GM18858 (cell line): ENCODE measurements at regions not wholly inside any gene's neighbourhood (a gene's known extent, or its start where the extent isn't known, plus 50 kb on each side); places are given as distances from the start of the nearest gene placed in this dataset.

Source experiments
- ATAC-seq: cut with Tn5 transposase; IDR thresholded peaks from one replicate; pipeline ENCODE4 v1.9.1; 2021; ENCODE audit not compliant: unreplicated experiment

- no peak for ATAC-seq
Measured at GRCh38 chr5:24855485-24855884, 210.7 kb upstream of the CDH10 start.

- no peak for ATAC-seq
Measured at GRCh38 chr5:24854850-24855249, 210.1 kb upstream of the CDH10 start.

- ATAC-seq, result no peak
Measured at GRCh38 chr5:24854350-24854749, 209.6 kb upstream of the CDH10 start.

GRCh38 chr5:24850926-24851486, 206.2 kb upstream of the CDH10 start:
- ATAC-seq, result no peak

- no peak for ATAC-seq
Measured at GRCh38 chr5:24849210-24849609, 204.4 kb upstream of the CDH10 start.

GRCh38 chr5:24831989-24832388, 187.2 kb upstream of the CDH10 start:
- no peak for ATAC-seq

GRCh38 chr5:24823625-24824024, 178.8 kb upstream of the CDH10 start:
- ATAC-seq, result no peak

GRCh38 chr5:24819841-24820240, 175.1 kb upstream of the CDH10 start:
- no peak for ATAC-seq

GRCh38 chr5:24817966-24818365, 173.2 kb upstream of the CDH10 start:
- no peak for ATAC-seq

- ATAC-seq, result no peak
Measured at GRCh38 chr5:24816206-24816605, 171.4 kb upstream of the CDH10 start.

- no peak for ATAC-seq
Measured at GRCh38 chr5:24805230-24805629, 160.5 kb upstream of the CDH10 start.

- ATAC-seq, result no peak
Measured at GRCh38 chr5:24804221-24804681, 159.5 kb upstream of the CDH10 start.

- ATAC-seq, result no peak
Measured at GRCh38 chr5:24791326-24791725, 146.5 kb upstream of the CDH10 start.

- no peak for ATAC-seq
Measured at GRCh38 chr5:24789611-24790351, 145.0 kb upstream of the CDH10 start.

GRCh38 chr5:24788829-24789514, 144.2 kb upstream of the CDH10 start:
- ATAC-seq, result no peak

- ATAC-seq, result no peak
Measured at GRCh38 chr5:24786108-24786507, 141.3 kb upstream of the CDH10 start.

GRCh38 chr5:24783596-24783995, 138.8 kb upstream of the CDH10 start:
- ATAC-seq, result no peak

- ATAC-seq, result no peak
Measured at GRCh38 chr5:24777392-24777791, 132.6 kb upstream of the CDH10 start.

GRCh38 chr5:24773261-24773660, 128.5 kb upstream of the CDH10 start:
- ATAC-seq, result no peak

GRCh38 chr5:24767086-24767485, 122.3 kb upstream of the CDH10 start:
- no peak for ATAC-seq

- no peak for ATAC-seq
Measured at GRCh38 chr5:24765219-24765618, 120.4 kb upstream of the CDH10 start.

GRCh38 chr5:24750355-24750754, 105.6 kb upstream of the CDH10 start:
- no peak for ATAC-seq
